Brain microvascular endothelial cell (primary cell): ENCODE measurements at regions not wholly inside any gene's neighbourhood (a gene's known extent, or its start where the extent isn't known, plus 50 kb on each side); places are given as distances from the start of the nearest gene placed in this dataset.

Experiments
- DNase-seq: peaks from one replicate; pipeline ENCODE4 v3.0.0-alpha.2; 2020
- H3K27ac ChIP-seq: fragments of 250-450 bp; sonication (Bioruptor Pico); 2 replicates; pipeline ENCODE4 v1.5.1; 2020; ENCODE audit warnings: mild to moderate bottlenecking, moderate library complexity
- H3K27me3 ChIP-seq: fragments of 250-450 bp; sonication (Bioruptor Pico); replicated peaks from 2 replicates; pipeline ENCODE4 v1.5.1; 2020; ENCODE audit warnings: mild to moderate bottlenecking
- H3K36me3 ChIP-seq: fragments of 250-450 bp; sonication (Bioruptor Pico); replicated peaks from 2 replicates; pipeline ENCODE4 v1.5.1; 2020; ENCODE audit warnings: mild to moderate bottlenecking
- H3K4me3 ChIP-seq: 2 replicates; pipeline ENCODE4 v1.5.1; 2011; ENCODE audit warnings: low read depth, mild to moderate bottlenecking, control low read depth, low read length, moderate library complexity
- CTCF ChIP-seq: IDR thresholded peaks from 2 replicates; pipeline ENCODE4 v1.5.1; 2011; ENCODE audit warnings: low read depth, mild to moderate bottlenecking, moderate library complexity, low read length, control low read depth, inconsistent platforms; ENCODE audit errors: missing control alignments
- in situ Hi-C: cut with HindIII; loops from 2 replicates; pipeline ENCODE4 v1.10.0; 2017; ENCODE audit warnings: low sequenced_read_pairs, low pct_ligation_motif_present

- no peak overlapping the region for H3K27ac ChIP-seq
- no peaks in the 10 kb centered on the region for H3K27me3 ChIP-seq
- in situ Hi-C loops = no loop called here
- no peak for DNase-seq
- no peak for TF ChIP-seq CTCF
- H3K36me3 ChIP-seq = no peaks in the 10 kb centered on the region
- no peak overlapping the region for H3K4me3 ChIP-seq
These were observed 455.9 kb upstream of the KLF4 start for GRCh38 chr9:107945493-107945892.

- no peaks in the 10 kb centered on the region for H3K36me3 ChIP-seq
- DNase-seq = no peak
- H3K4me3 ChIP-seq = no peak overlapping the region
- no peaks in the 10 kb centered on the region for H3K27me3 ChIP-seq
- TF ChIP-seq CTCF = no peak
- in situ Hi-C loops = no loop called here
- no peak overlapping the region for H3K27ac ChIP-seq
These were observed 454.8 kb upstream of the KLF4 start for GRCh38 chr9:107944387-107944786.

GRCh38 chr9:107943901-107944300 is 454.3 kb upstream of the KLF4 start:
- Histone ChIP-seq H3K27me3 (no peaks in the 10 kb centered on the region), H3K36me3 (no peaks in the 10 kb centered on the region), H3K27ac (no peak overlapping the region), H3K4me3 (no peak overlapping the region)
- no peak for DNase-seq
- in situ Hi-C loops = no loop called here
- TF ChIP-seq CTCF = no peak

- Histone ChIP-seq H3K27me3 (no peaks in the 10 kb centered on the region), H3K27ac (no peak overlapping the region), H3K4me3 (no peak overlapping the region), H3K36me3 (no peaks in the 10 kb centered on the region)
- no peak for TF ChIP-seq CTCF
- in situ Hi-C loops = no loop called here
- no peak for DNase-seq
These were observed 453.3 kb upstream of the KLF4 start for GRCh38 chr9:107942856-107943255.

- in situ Hi-C loops = no loop called here
These were observed 452.7 kb upstream of the KLF4 start for GRCh38 chr9:107942291-107942690.

More at GRCh38 chr9:107942291-107942690, 452.7 kb upstream of the KLF4 start:
- DNase-seq = no peak
- Histone ChIP-seq H3K36me3 (no peaks in the 10 kb centered on the region), H3K4me3 (no peak overlapping the region), H3K27me3 (no peaks in the 10 kb centered on the region), H3K27ac (no peak overlapping the region)
- TF ChIP-seq CTCF = no peak
